T-helper 2 cell (primary cell): ENCODE measurements at regions not wholly inside any gene's neighbourhood (a gene's known extent, or its start where the extent isn't known, plus 50 kb on each side); places are given as distances from the start of the nearest gene placed in this dataset.
"Not testable (repeated sequence)": the region's sequence is repeated elsewhere in the genome, so short reads cannot be mapped to it uniquely, and the experiment has no call there.

Experiments
- DNase-seq, 5 experiments: peaks; one replicate each; pipeline versions ENCODE4 v3.0.0 to v3.0.0-alpha.2; 2012 to 2022

GRCh38 chr6:6749702-6750491 lies 161.4 kb downstream of the LY86 start:
- peak in 1 of 5 experiments; percentile 83 for DNase-seq

GRCh38 chr6:6750594-6751265 lies 162.2 kb downstream of the LY86 start:
- no peak for DNase-seq

- DNase-seq = no peak
These were observed 162.7 kb downstream of the LY86 start for GRCh38 chr6:6751266-6751596.

GRCh38 chr6:6751619-6752023 lies 163.1 kb downstream of the LY86 start:
- DNase-seq = peak in 1 of 5 experiments; percentile 30

- DNase-seq = no peak
These were observed 163.6 kb downstream of the LY86 start for GRCh38 chr6:6752129-6752528.

- DNase-seq = no peak
These were observed 164.8 kb downstream of the LY86 start for GRCh38 chr6:6753301-6753700.

- no peak for DNase-seq
These were observed 168.0 kb downstream of the LY86 start for GRCh38 chr6:6756526-6756925.

GRCh38 chr6:6758546-6758914 lies 170.0 kb downstream of the LY86 start:
- no peak for DNase-seq

- DNase-seq = peak in 1 of 5 experiments; percentile 25
These were observed 170.6 kb downstream of the LY86 start for GRCh38 chr6:6758915-6759654.

- no peak for DNase-seq
These were observed 171.5 kb downstream of the LY86 start for GRCh38 chr6:6760002-6760401.

- not testable (repeated sequence) for DNase-seq
These were observed 174.0 kb downstream of the LY86 start for GRCh38 chr6:6762566-6762965.

GRCh38 chr6:6764764-6765434 lies 176.4 kb downstream of the LY86 start:
- no peak for DNase-seq

- DNase-seq = no peak
These were observed 177.8 kb downstream of the LY86 start for GRCh38 chr6:6766230-6766905.

GRCh38 chr6:6769466-6769865 lies 180.9 kb downstream of the LY86 start:
- DNase-seq = no peak

- DNase-seq = no peak
These were observed 182.9 kb downstream of the LY86 start for GRCh38 chr6:6771224-6771945.

GRCh38 chr6:6771964-6772363 lies 183.4 kb downstream of the LY86 start:
- DNase-seq = no peak

GRCh38 chr6:6772751-6773150 lies 184.2 kb downstream of the LY86 start:
- DNase-seq = no peak

GRCh38 chr6:6775074-6775473 lies 186.6 kb downstream of the LY86 start:
- DNase-seq = no peak

GRCh38 chr6:6780231-6780630 lies 191.7 kb downstream of the LY86 start:
- no peak for DNase-seq

- no peak for DNase-seq
These were observed 192.8 kb downstream of the LY86 start for GRCh38 chr6:6781172-6781872.

GRCh38 chr6:6781873-6782227 lies 193.3 kb downstream of the LY86 start:
- DNase-seq = no peak
